Activated B cell treated with CpG ODN at 0.5 μM for 24 hours (primary cell): ENCODE measurements at regions not wholly inside any gene's neighbourhood (a gene's known extent, or its start where the extent isn't known, plus 50 kb on each side); places are given as distances from the start of the nearest gene placed in this dataset.

Source experiments
- ATAC-seq: fragments of 200-7000 bp; cut with Tn5 transposase; one replicate; pipeline ENCODE4 v1.10.0; 2021; ENCODE audit warnings: low read depth, mild to moderate bottlenecking, moderate library complexity
- CTCF ChIA-PET: fragments of 350-600 bp; sonication (Branson Sonifier 250); formaldehyde crosslinking; loops from one replicate; lab custom pipeline; 2021; ENCODE audit warnings: antibody characterized with exemption; lab: Charles Lee
- POLR2A ChIA-PET: fragments of 350-600 bp; sonication (Branson Sonifier 250); formaldehyde crosslinking; loops from one replicate; lab custom pipeline; 2021; ENCODE audit warnings: antibody characterized with exemption; lab: Charles Lee
- DNase-seq: peaks from one replicate; pipeline ENCODE4 v3.0.0; 2022
- H3K27ac Mint-ChIP-seq: one replicate; pipeline ENCODE4 v1.8.0; 2020; ENCODE audit warnings: mixed read lengths
- H3K27me3 Mint-ChIP-seq: one replicate; pipeline ENCODE4 v1.8.0; 2021; ENCODE audit warnings: mixed read lengths
- H3K36me3 Mint-ChIP-seq: one replicate; pipeline ENCODE4 v1.8.0; 2021; ENCODE audit warnings: low read depth, mixed read lengths
- H3K4me1 Mint-ChIP-seq: one replicate; pipeline ENCODE4 v1.8.0; 2021; ENCODE audit warnings: mixed read lengths
- H3K4me3 Mint-ChIP-seq: one replicate; pipeline ENCODE4 v1.8.0; 2020; ENCODE audit warnings: mild to moderate bottlenecking, mixed read lengths
- H3K9me3 Mint-ChIP-seq: one replicate; pipeline ENCODE4 v1.8.0; 2020; ENCODE audit warnings: mixed read lengths
- CTCF ChIP-seq: fragments of 200-600 bp; IDR thresholded peaks from one replicate; pipeline ENCODE4 v1.8.0; 2022; ENCODE audit warnings: antibody characterized with exemption, mild to moderate bottlenecking
- intact Hi-C: fragments of 100-400 bp; cut with micrococcal nuclease; formaldehyde crosslinking; loops from one replicate; pipeline ENCODE4 v1.15.1; 2024

GRCh38 chr2:215769246-215769645, 244.1 kb downstream of the MREG start:
- Mint-ChIP-seq H3K27me3 (peaks cover 11% of the 10 kb centered on the region), H3K36me3 (no peaks in the 10 kb centered on the region), H3K27ac (no peak overlapping the region), H3K4me1 (no peaks in the 10 kb centered on the region), H3K9me3 (no peaks in the 10 kb centered on the region), H3K4me3 (no peak overlapping the region)
- intact Hi-C loops, result no loop called here
- no peak for DNase-seq
- ChIA-PET POLR2A (no interaction called here), CTCF (no interaction called here)
- TF ChIP-seq CTCF, result no peak
- no peak for ATAC-seq

- Mint-ChIP-seq H3K27me3 (peaks cover 8% of the 10 kb centered on the region), H3K27ac (no peak overlapping the region), H3K4me3 (no peak overlapping the region), H3K36me3 (no peaks in the 10 kb centered on the region), H3K4me1 (no peaks in the 10 kb centered on the region), H3K9me3 (no peaks in the 10 kb centered on the region)
- DNase-seq (no peak), ATAC-seq (no peak)
- no peak for TF ChIP-seq CTCF
- ChIA-PET POLR2A (no interaction called here), CTCF (no interaction called here)
- intact Hi-C loops, result no loop called here
Measured at GRCh38 chr2:215767625-215768024, 245.7 kb downstream of the MREG start.

- Mint-ChIP-seq H3K4me1 (no peaks in the 10 kb centered on the region), H3K4me3 (no peak overlapping the region), H3K36me3 (no peaks in the 10 kb centered on the region), H3K27ac (no peak overlapping the region), H3K9me3 (no peaks in the 10 kb centered on the region), H3K27me3 (peaks cover 8% of the 10 kb centered on the region)
- ChIA-PET POLR2A (no interaction called here), CTCF (interaction anchor here (1.0 kb wide), 1 partner anchor 35 kb away, joined by 3 read pairs; no protein-coding TSS in a partner anchor)
- TF ChIP-seq CTCF, result no peak
- intact Hi-C loops, result no loop called here
- ATAC-seq (no peak), DNase-seq (no peak)
Measured at GRCh38 chr2:215765729-215766360, 247.5 kb downstream of the MREG start.

- Mint-ChIP-seq H3K36me3 (no peaks in the 10 kb centered on the region), H3K27ac (no peak overlapping the region), H3K4me1 (no peaks in the 10 kb centered on the region), H3K9me3 (no peaks in the 10 kb centered on the region), H3K27me3 (peaks cover 8% of the 10 kb centered on the region), H3K4me3 (no peak overlapping the region)
- ChIA-PET POLR2A (no interaction called here), CTCF (no interaction called here)
- intact Hi-C loops, result no loop called here
- no peak for TF ChIP-seq CTCF
- ATAC-seq, result no peak
- no peak for DNase-seq
Measured at GRCh38 chr2:215764441-215765048, 248.8 kb downstream of the MREG start.

GRCh38 chr2:215760557-215760956, 252.8 kb downstream of the MREG start:
- ATAC-seq, result no peak
- H3K4me3 Mint-ChIP-seq, result no peak overlapping the region
- ChIA-PET POLR2A (no interaction called here), CTCF (no interaction called here)
- H3K36me3 Mint-ChIP-seq, result no peaks in the 10 kb centered on the region
- no peak for DNase-seq
- H3K27me3 Mint-ChIP-seq, result peaks cover 1% of the 10 kb centered on the region
- no peak overlapping the region for H3K27ac Mint-ChIP-seq
- intact Hi-C loops, result no loop called here
- no peaks in the 10 kb centered on the region for H3K4me1 Mint-ChIP-seq
- no peak for TF ChIP-seq CTCF
- no peaks in the 10 kb centered on the region for H3K9me3 Mint-ChIP-seq
